Hepatocyte (in vitro differentiated cells): ENCODE measurements at regions not wholly inside any gene's neighbourhood (a gene's known extent, or its start where the extent isn't known, plus 50 kb on each side); places are given as distances from the start of the nearest gene placed in this dataset.

Experiments
- DNase-seq: peaks from one replicate; pipeline ENCODE4 v3.0.0-alpha.2; 2016; ENCODE audit warnings: low spot score
- H2AFZ ChIP-seq: fragments of 200-600 bp; sonication (generic); 2 replicates; pipeline ENCODE4 v1.6.0; 2016; ENCODE audit warnings: antibody characterized with exemption, mild to moderate bottlenecking
- H3K27ac ChIP-seq: fragments of 200-600 bp; sonication (generic); 2 replicates; pipeline ENCODE4 v1.5.1; 2016; ENCODE audit warnings: mild to moderate bottlenecking
- H3K27me3 ChIP-seq: fragments of 200-600 bp; sonication (generic); 2 replicates; pipeline ENCODE4 v1.6.1; 2016
- H3K36me3 ChIP-seq: fragments of 200-600 bp; sonication (generic); replicated peaks from 2 replicates; pipeline ENCODE4 v1.5.1; 2016; ENCODE audit warnings: low read depth; ENCODE audit not compliant: insufficient read depth
- H3K4me1 ChIP-seq: fragments of 200-600 bp; sonication (generic); 2 replicates; pipeline ENCODE4 v1.5.1; 2016; ENCODE audit warnings: mild to moderate bottlenecking, moderate library complexity; ENCODE audit not compliant: insufficient read depth
- H3K4me2 ChIP-seq: fragments of 200-600 bp; sonication (generic); 2 replicates; pipeline ENCODE4 v1.6.0; 2016
- H3K4me3 ChIP-seq: fragments of 200-600 bp; sonication (generic); 2 replicates; pipeline ENCODE4 v1.5.1; 2016; ENCODE audit warnings: mild to moderate bottlenecking
- H3K79me2 ChIP-seq: fragments of 200-600 bp; sonication (generic); 2 replicates; pipeline ENCODE4 v1.6.0; 2017; ENCODE audit warnings: mild to moderate bottlenecking
- H3K9me2 ChIP-seq: fragments of 200-600 bp; sonication (generic); replicated peaks from 2 replicates; pipeline ENCODE4 v1.6.0; 2017; ENCODE audit warnings: mild to moderate bottlenecking; ENCODE audit not compliant: insufficient read depth
- H3K9me3 ChIP-seq: fragments of 200-600 bp; sonication (generic); 2 replicates; pipeline ENCODE4 v1.5.1; 2016; ENCODE audit warnings: low read depth, mild to moderate bottlenecking
- H4K20me1 ChIP-seq: fragments of 200-600 bp; sonication (generic); 2 replicates; pipeline ENCODE4 v1.6.0; 2016; ENCODE audit warnings: mild to moderate bottlenecking; ENCODE audit not compliant: insufficient read depth, poor library complexity, severe bottlenecking
- EZH2 ChIP-seq: fragments of 200-600 bp; sonication (generic); IDR thresholded peaks from 2 replicates; pipeline ENCODE4 v1.6.1; 2016; ENCODE audit warnings: antibody characterized with exemption, mild to moderate bottlenecking, borderline replicate concordance
- EZH2phosphoT487 ChIP-seq: fragments of 200-600 bp; sonication (generic); IDR thresholded peaks from one replicate; pipeline ENCODE4 v1.6.1; 2018; ENCODE audit warnings: antibody characterized with exemption, mild to moderate bottlenecking, low read depth, moderate library complexity; ENCODE audit not compliant: unreplicated experiment, severe bottlenecking
- WGBS: methylation state at CpG from one replicate; pipeline ENCODE4 v1.1.6; 2016; ENCODE audit warnings: low lambda C conversion rate; ENCODE audit errors: missing lambda C conversion rate; 5-methylcytosine and 5-hydroxymethylcytosine counted together
- TF ChIP-seq, protein P1 (sequence below): fragments of 200-600 bp; sonication (generic); IDR thresholded peaks from 2 replicates; pipeline ENCODE4 v1.5.1; 2016; ENCODE audit warnings: antibody characterized with exemption, mild to moderate bottlenecking; ENCODE audit not compliant: poor library complexity

DNA sequence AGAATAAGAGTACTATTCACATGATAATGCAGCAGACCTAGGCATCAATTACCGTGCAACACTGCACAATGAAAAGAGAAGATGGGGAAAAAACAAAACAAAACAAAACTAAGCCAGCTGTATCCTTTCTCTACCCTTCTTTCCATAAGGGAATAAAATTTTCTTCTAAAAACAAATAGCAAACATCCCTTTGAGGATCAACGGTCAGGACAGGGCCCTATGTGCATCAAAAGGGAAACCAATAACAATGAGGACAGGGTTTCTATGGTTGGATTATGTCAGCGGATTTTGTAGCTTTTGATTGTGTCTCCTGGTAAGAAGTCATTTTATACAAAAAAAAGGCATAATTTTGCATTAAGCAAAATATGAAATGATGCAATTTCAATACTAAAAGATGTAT lies 350.3 kb downstream of the SLC6A15 start:
- Histone ChIP-seq H3K4me2 (no peak overlapping the region), H3K27ac (no peak overlapping the region), H3K4me1 (peaks cover 8% of the 10 kb centered on the region), H3K27me3 (no peaks in the 10 kb centered on the region), H3K79me2 (no peaks in the 10 kb centered on the region), H3K9me3 (no peaks in the 10 kb centered on the region), H4K20me1 (no peaks in the 10 kb centered on the region), H3K9me2 (no peaks in the 10 kb centered on the region), H3K4me3 (no peak overlapping the region), H3K36me3 (no peaks in the 10 kb centered on the region), H2AFZ (no peak overlapping the region)
- TF ChIP-seq EZH2 (no peak), EZH2phosphoT487 (no peak)
- TF ChIP-seq, protein P1, sequence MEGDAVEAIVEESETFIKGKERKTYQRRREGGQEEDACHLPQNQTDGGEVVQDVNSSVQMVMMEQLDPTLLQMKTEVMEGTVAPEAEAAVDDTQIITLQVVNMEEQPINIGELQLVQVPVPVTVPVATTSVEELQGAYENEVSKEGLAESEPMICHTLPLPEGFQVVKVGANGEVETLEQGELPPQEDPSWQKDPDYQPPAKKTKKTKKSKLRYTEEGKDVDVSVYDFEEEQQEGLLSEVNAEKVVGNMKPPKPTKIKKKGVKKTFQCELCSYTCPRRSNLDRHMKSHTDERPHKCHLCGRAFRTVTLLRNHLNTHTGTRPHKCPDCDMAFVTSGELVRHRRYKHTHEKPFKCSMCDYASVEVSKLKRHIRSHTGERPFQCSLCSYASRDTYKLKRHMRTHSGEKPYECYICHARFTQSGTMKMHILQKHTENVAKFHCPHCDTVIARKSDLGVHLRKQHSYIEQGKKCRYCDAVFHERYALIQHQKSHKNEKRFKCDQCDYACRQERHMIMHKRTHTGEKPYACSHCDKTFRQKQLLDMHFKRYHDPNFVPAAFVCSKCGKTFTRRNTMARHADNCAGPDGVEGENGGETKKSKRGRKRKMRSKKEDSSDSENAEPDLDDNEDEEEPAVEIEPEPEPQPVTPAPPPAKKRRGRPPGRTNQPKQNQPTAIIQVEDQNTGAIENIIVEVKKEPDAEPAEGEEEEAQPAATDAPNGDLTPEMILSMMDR, result no peak
- DNase-seq, result no peak
- 84% methylated on average over 3 of the region's 3 CpGs for WGBS

DNA sequence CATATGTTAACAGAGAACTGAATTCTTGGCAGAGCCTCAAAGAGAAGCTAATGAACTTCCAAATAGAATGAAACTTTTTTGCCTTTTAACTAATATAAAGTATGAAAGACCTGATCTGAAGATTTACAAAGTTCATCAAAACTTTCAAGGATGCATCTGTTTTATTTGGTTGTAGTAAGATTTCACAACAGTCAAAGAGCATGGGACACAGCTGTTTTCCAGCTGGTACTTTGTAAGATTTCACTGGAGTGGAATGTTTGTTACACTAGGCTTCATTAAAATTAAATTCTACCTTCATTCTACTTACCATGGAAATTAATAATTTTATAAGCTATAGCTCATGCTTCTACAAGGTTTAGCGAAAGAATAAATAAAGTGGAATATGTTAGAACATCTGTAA lies 351.2 kb downstream of the SLC6A15 start:
- no peak overlapping the region for H3K27ac ChIP-seq
- H3K9me2 ChIP-seq, result no peaks in the 10 kb centered on the region
- no peak overlapping the region for H3K4me2 ChIP-seq
- TF ChIP-seq, protein P1, result no peak
- TF ChIP-seq EZH2phosphoT487 (no peak), EZH2 (no peak)
- H3K36me3 ChIP-seq, result no peaks in the 10 kb centered on the region
- no peaks in the 10 kb centered on the region for H4K20me1 ChIP-seq
- no peaks in the 10 kb centered on the region for H3K9me3 ChIP-seq
- H3K79me2 ChIP-seq, result no peaks in the 10 kb centered on the region
- peaks cover 8% of the 10 kb centered on the region for H3K4me1 ChIP-seq
- H3K27me3 ChIP-seq, result no peaks in the 10 kb centered on the region
- no peak overlapping the region for H3K4me3 ChIP-seq
- 100% methylated on average over 1 of the region's 1 CpG for WGBS
- H2AFZ ChIP-seq, result no peak overlapping the region
- no peak for DNase-seq

DNA sequence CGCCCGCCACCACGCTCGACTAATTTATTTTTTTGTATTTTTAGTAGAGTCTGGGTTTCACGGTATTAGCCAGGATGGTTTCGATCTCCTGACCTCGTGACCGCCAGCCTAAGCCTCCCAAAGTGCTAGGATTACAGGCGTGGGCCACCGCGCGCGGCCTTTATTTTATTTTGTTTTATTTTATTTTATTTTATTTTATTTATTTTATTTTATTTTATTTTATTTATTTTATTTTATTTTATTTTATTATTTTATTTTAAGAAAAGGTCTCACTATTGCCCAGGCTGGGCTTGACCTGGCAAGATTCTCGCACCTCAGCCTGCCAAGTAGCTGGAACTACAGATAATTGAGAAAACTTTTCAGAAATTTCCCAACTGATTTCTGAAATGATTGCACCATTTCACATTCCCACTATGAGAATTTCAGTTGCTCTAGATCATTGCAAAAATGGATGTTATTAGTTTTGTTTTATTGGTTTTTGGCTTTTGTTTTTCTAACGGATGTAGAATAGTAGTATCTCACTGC lies 358.3 kb downstream of the SLC6A15 start:
- no peaks in the 10 kb centered on the region for H4K20me1 ChIP-seq
- H3K4me1 ChIP-seq, result no peaks in the 10 kb centered on the region
- H3K27me3 ChIP-seq, result no peaks in the 10 kb centered on the region
- no peak overlapping the region for H3K4me2 ChIP-seq
- H2AFZ ChIP-seq, result no peak overlapping the region
- no peaks in the 10 kb centered on the region for H3K79me2 ChIP-seq
- DNase-seq, result no peak
- H3K4me3 ChIP-seq, result no peak overlapping the region
- H3K9me2 ChIP-seq, result no peaks in the 10 kb centered on the region
- 90% methylated on average over 15 of the region's 15 CpGs for WGBS
- no peak overlapping the region for H3K27ac ChIP-seq
- no peaks in the 10 kb centered on the region for H3K36me3 ChIP-seq
- H3K9me3 ChIP-seq, result no peaks in the 10 kb centered on the region
- TF ChIP-seq, protein P1, result no peak
- no peak for TF ChIP-seq EZH2
- TF ChIP-seq EZH2phosphoT487, result no peak
